DND-41 (cell line): ENCODE measurements at regions not wholly inside any gene's neighbourhood (a gene's known extent, or its start where the extent isn't known, plus 50 kb on each side); places are given as distances from the start of the nearest gene placed in this dataset.

ENCODE experiments used
- ATAC-seq: fragments of 200-7000 bp; cut with Tn5 transposase; 3 replicates; pipeline ENCODE4 v1.9.1; 2021; ENCODE audit warnings: low read depth; ENCODE audit not compliant: insufficient read depth
- DNase-seq: peaks from one replicate; pipeline ENCODE4 v3.0.0-alpha.2; 2020
- H2AFZ ChIP-seq: 2 replicates; pipeline ENCODE4 v1.6.0; 2012; ENCODE audit warnings: low read depth, low read length
- H3K27ac ChIP-seq: 2 replicates; pipeline ENCODE4 v1.5.1; 2012; ENCODE audit warnings: low read length, inconsistent platforms
- H3K27me3 ChIP-seq: fragments of 200-600 bp; sonication (generic); 2 replicates; pipeline ENCODE4 v1.6.0; 2012; ENCODE audit warnings: low read length, mild to moderate bottlenecking, inconsistent platforms; ENCODE audit not compliant: insufficient read depth, poor library complexity
- H3K36me3 ChIP-seq: 2 replicates; pipeline ENCODE4 v1.5.1; 2012; ENCODE audit warnings: low read length, inconsistent platforms; ENCODE audit not compliant: insufficient read depth
- H3K4me1 ChIP-seq: 2 replicates; pipeline ENCODE4 v1.5.1; 2012; ENCODE audit warnings: mild to moderate bottlenecking, low read length; ENCODE audit not compliant: insufficient read depth
- H3K4me2 ChIP-seq: 2 replicates; pipeline ENCODE4 v1.6.0; 2012; ENCODE audit warnings: mild to moderate bottlenecking, moderate library complexity, low read length, inconsistent platforms; ENCODE audit not compliant: insufficient read depth
- H3K4me3 ChIP-seq, 2 experiments: fragments of 200-600 bp in 1 of 2; shearing (Covaris generic) in 1 of 2; 2 replicates each; pipeline ENCODE4 v1.5.1; 2012 to 2016; ENCODE audit warnings: inconsistent platforms in 2 of 2, low read length in 2 of 2, mild to moderate bottlenecking in 2 of 2, low read depth in 1 of 2, moderate library complexity in 1 of 2
- H3K79me2 ChIP-seq: 2 replicates; pipeline ENCODE4 v1.6.0; 2012; ENCODE audit warnings: low read length, inconsistent platforms; ENCODE audit not compliant: insufficient read depth
- H3K9ac ChIP-seq: 2 replicates; pipeline ENCODE4 v1.6.0; 2012; ENCODE audit warnings: low read depth, mild to moderate bottlenecking, inconsistent platforms, low read length, moderate library complexity
- H3K9me3 ChIP-seq: 2 replicates; pipeline ENCODE4 v1.5.1; 2012; ENCODE audit warnings: low read length, moderate library complexity, mild to moderate bottlenecking, inconsistent platforms; ENCODE audit not compliant: insufficient read depth, severe bottlenecking
- H4K20me1 ChIP-seq: 2 replicates; pipeline ENCODE4 v1.6.0; 2012; ENCODE audit warnings: low read length; ENCODE audit not compliant: insufficient read depth
- EZH2 ChIP-seq: IDR thresholded peaks from 3 replicates; pipeline ENCODE4 v1.6.1; 2012; ENCODE audit warnings: borderline replicate concordance, low read depth, mild to moderate bottlenecking, moderate library complexity, low read length, inconsistent platforms; ENCODE audit not compliant: severe bottlenecking
- TF ChIP-seq, protein P1 (sequence below): IDR thresholded peaks from 2 replicates; pipeline ENCODE4 v1.5.1; 2012; ENCODE audit warnings: borderline replicate concordance, low read length, moderate library complexity, mild to moderate bottlenecking; ENCODE audit not compliant: poor library complexity, severe bottlenecking; ENCODE audit errors: extremely low read depth

DNA sequence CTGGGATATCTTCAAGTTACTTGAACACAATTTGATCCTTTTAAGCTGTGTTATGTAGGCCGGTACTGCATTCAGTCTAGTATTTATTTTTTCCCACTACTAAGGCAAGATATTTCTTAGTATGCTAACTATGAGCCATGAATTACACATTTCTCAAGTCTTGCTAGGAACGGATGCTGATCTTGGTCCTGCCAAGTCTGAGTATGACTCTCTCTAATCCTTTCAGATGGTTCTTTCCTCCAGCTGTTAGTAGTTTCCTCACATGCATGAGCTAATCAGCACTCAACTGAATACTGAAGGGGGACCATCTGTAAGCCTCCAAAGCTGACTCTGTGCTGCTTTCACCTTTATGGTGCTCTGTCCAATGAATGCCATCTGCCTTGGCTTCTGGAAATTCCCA, 460.3 kb downstream of the KCTD12 start:
- no peaks in the 10 kb centered on the region for H3K4me1 ChIP-seq

GRCh38 chr13:76421011-76421410, 465.2 kb downstream of the KCTD12 start:
- TF ChIP-seq, protein P1, sequence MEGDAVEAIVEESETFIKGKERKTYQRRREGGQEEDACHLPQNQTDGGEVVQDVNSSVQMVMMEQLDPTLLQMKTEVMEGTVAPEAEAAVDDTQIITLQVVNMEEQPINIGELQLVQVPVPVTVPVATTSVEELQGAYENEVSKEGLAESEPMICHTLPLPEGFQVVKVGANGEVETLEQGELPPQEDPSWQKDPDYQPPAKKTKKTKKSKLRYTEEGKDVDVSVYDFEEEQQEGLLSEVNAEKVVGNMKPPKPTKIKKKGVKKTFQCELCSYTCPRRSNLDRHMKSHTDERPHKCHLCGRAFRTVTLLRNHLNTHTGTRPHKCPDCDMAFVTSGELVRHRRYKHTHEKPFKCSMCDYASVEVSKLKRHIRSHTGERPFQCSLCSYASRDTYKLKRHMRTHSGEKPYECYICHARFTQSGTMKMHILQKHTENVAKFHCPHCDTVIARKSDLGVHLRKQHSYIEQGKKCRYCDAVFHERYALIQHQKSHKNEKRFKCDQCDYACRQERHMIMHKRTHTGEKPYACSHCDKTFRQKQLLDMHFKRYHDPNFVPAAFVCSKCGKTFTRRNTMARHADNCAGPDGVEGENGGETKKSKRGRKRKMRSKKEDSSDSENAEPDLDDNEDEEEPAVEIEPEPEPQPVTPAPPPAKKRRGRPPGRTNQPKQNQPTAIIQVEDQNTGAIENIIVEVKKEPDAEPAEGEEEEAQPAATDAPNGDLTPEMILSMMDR = no peak
- TF ChIP-seq EZH2 = no peak
- H3K4me2 ChIP-seq = no peak overlapping the region
- no peaks in the 10 kb centered on the region for H3K79me2 ChIP-seq
- H3K27ac ChIP-seq = no peak overlapping the region
- H3K4me3 ChIP-seq = no peak overlapping the region
- no peak overlapping the region for H2AFZ ChIP-seq
- H3K9ac ChIP-seq = no peak overlapping the region
- no peaks in the 10 kb centered on the region for H4K20me1 ChIP-seq
- no peaks in the 10 kb centered on the region for H3K36me3 ChIP-seq
- DNase-seq (no peak), ATAC-seq (no peak)
- H3K9me3 ChIP-seq = no peaks in the 10 kb centered on the region
- H3K27me3 ChIP-seq = no peaks in the 10 kb centered on the region
- no peaks in the 10 kb centered on the region for H3K4me1 ChIP-seq

More for the DNA sequence above, 460.3 kb downstream of the KCTD12 start:
- Histone ChIP-seq H3K36me3 (no peaks in the 10 kb centered on the region), H3K27me3 (no peaks in the 10 kb centered on the region), H3K4me3 (no peak overlapping the region), H2AFZ (no peak overlapping the region), H3K9me3 (no peaks in the 10 kb centered on the region), H3K4me2 (no peak overlapping the region), H4K20me1 (no peaks in the 10 kb centered on the region), H3K79me2 (no peaks in the 10 kb centered on the region), H3K9ac (no peak overlapping the region), H3K27ac (no peak overlapping the region)
- TF ChIP-seq, protein P1 = no peak
- TF ChIP-seq EZH2 = no peak
- DNase-seq (no peak), ATAC-seq (no peak)

- no peaks in the 10 kb centered on the region for H3K36me3 ChIP-seq
- no peaks in the 10 kb centered on the region for H3K27me3 ChIP-seq
- no peak overlapping the region for H3K27ac ChIP-seq
- no peaks in the 10 kb centered on the region for H3K79me2 ChIP-seq
- no peak overlapping the region for H2AFZ ChIP-seq
- no peak for TF ChIP-seq EZH2
- TF ChIP-seq, protein P1 = no peak
- ATAC-seq = no peak
- H3K9me3 ChIP-seq = no peaks in the 10 kb centered on the region
- H3K4me1 ChIP-seq = no peaks in the 10 kb centered on the region
- no peak overlapping the region for H3K9ac ChIP-seq
- no peaks in the 10 kb centered on the region for H4K20me1 ChIP-seq
- no peak overlapping the region for H3K4me2 ChIP-seq
- no peak for DNase-seq
- H3K4me3 ChIP-seq = no peak overlapping the region
These were observed 467.8 kb downstream of the KCTD12 start for GRCh38 chr13:76418404-76418803.

- Histone ChIP-seq H2AFZ (no peak overlapping the region), H3K36me3 (no peaks in the 10 kb centered on the region), H3K9me3 (no peaks in the 10 kb centered on the region), H3K4me3 (no peak overlapping the region), H4K20me1 (no peaks in the 10 kb centered on the region), H3K9ac (no peak overlapping the region), H3K4me1 (no peaks in the 10 kb centered on the region), H3K4me2 (no peak overlapping the region), H3K27ac (no peak overlapping the region), H3K79me2 (no peaks in the 10 kb centered on the region), H3K27me3 (no peaks in the 10 kb centered on the region)
- no peak for ATAC-seq
- TF ChIP-seq, protein P1 = no peak
- no peak for TF ChIP-seq EZH2
- no peak for DNase-seq
These were observed 471.9 kb downstream of the KCTD12 start for GRCh38 chr13:76414320-76414719.
